ENCODE measurements at regions not wholly inside any gene's neighbourhood (a gene's known extent, or its start where the extent isn't known, plus 50 kb on each side); places are given as distances from the start of the nearest gene placed in this dataset.
"Not testable (repeated sequence)": the region's sequence is repeated elsewhere in the genome, so short reads cannot be mapped to it uniquely, and the experiment has no call there.

- no peak for DNase-seq
Observed at GRCh38 chr5:43920422-43920821, 317.4 kb downstream of the NNT start.

- DNase-seq: no peak
Observed at GRCh38 chr5:43917925-43918324, 314.9 kb downstream of the NNT start.

GRCh38 chr5:43903129-43903528, 300.1 kb downstream of the NNT start:
- no peak for DNase-seq

GRCh38 chr5:43900974-43901373, 298.0 kb downstream of the NNT start:
- DNase-seq: no peak

- no peak for DNase-seq
Observed at GRCh38 chr5:43895876-43896275, 292.9 kb downstream of the NNT start.

GRCh38 chr5:43893951-43894684, 291.1 kb downstream of the NNT start:
- no peak for DNase-seq

- DNase-seq: no peak
Observed at GRCh38 chr5:43891112-43891511, 288.1 kb downstream of the NNT start.

GRCh38 chr5:43889233-43889632, 286.3 kb downstream of the NNT start:
- no peak for DNase-seq

GRCh38 chr5:43875741-43876140, 272.8 kb downstream of the NNT start:
- no peak for DNase-seq

- no peak for DNase-seq
Observed at GRCh38 chr5:43874772-43875171, 271.8 kb downstream of the NNT start.

GRCh38 chr5:43873791-43874190, 270.8 kb downstream of the NNT start:
- no peak for DNase-seq

- no peak for DNase-seq
Observed at GRCh38 chr5:43859309-43859708, 256.3 kb downstream of the NNT start.

GRCh38 chr5:43855452-43855851, 252.5 kb downstream of the NNT start:
- DNase-seq: no peak

GRCh38 chr5:43854697-43855292, 251.8 kb downstream of the NNT start:
- no peak for DNase-seq

- DNase-seq: no peak
Observed at GRCh38 chr5:43852279-43852678, 249.3 kb downstream of the NNT start.

GRCh38 chr5:43851741-43852140, 248.8 kb downstream of the NNT start:
- DNase-seq: no peak

GRCh38 chr5:43840424-43841125, 237.6 kb downstream of the NNT start:
- DNase-seq: no peak

GRCh38 chr5:43839218-43839617, 236.2 kb downstream of the NNT start:
- no peak for DNase-seq

- DNase-seq: no peak
Observed at GRCh38 chr5:43837996-43838395, 235.0 kb downstream of the NNT start.

- DNase-seq: no peak
Observed at GRCh38 chr5:43837091-43837490, 234.1 kb downstream of the NNT start.

- DNase-seq: no peak
Observed at GRCh38 chr5:43833961-43834360, 231.0 kb downstream of the NNT start.

- peak; percentile 6 for DNase-seq
Observed at GRCh38 chr5:43824325-43824964, 221.5 kb downstream of the NNT start.

- not testable (repeated sequence) for DNase-seq
Observed at GRCh38 chr5:43818394-43818793, 215.4 kb downstream of the NNT start.

- no peak for DNase-seq
Observed at GRCh38 chr5:43815497-43815896, 212.5 kb downstream of the NNT start.
